Muscle layer of colon (tissue), 2 donors: ENCODE measurements at regions not wholly inside any gene's neighbourhood (a gene's known extent, or its start where the extent isn't known, plus 50 kb on each side); places are given as distances from the start of the nearest gene placed in this dataset.
"Not testable (repeated sequence)": the region's sequence is repeated elsewhere in the genome, so short reads cannot be mapped to it uniquely, and the experiment has no call there.

Experiments used
- H3K27ac ChIP-seq: one replicate; pipeline ENCODE4 v1.7.0; 2013; ENCODE audit warnings: low read depth, mild to moderate bottlenecking, low read length, moderate library complexity
- H3K27me3 ChIP-seq, 2 donors: one replicate each; pipeline ENCODE4 v1.7.0; 2013; ENCODE audit warnings: low read length in 2 of 2, mild to moderate bottlenecking in 2 of 2; ENCODE audit not compliant: insufficient read depth in 2 of 2, control insufficient read depth in 1 of 2
- H3K36me3 ChIP-seq: one replicate; pipeline ENCODE4 v1.7.0; 2013; ENCODE audit warnings: mild to moderate bottlenecking, low read length; ENCODE audit not compliant: insufficient read depth
- H3K4me1 ChIP-seq: one replicate; pipeline ENCODE4 v1.7.0; 2013; ENCODE audit warnings: mild to moderate bottlenecking, low read length; ENCODE audit not compliant: insufficient read depth
- H3K4me3 ChIP-seq, 2 donors: one replicate each; pipeline ENCODE4 v1.7.0; 2013; ENCODE audit warnings: low read length in 2 of 2, low read depth in 1 of 2, mild to moderate bottlenecking in 1 of 2, moderate library complexity in 1 of 2
- H3K9ac ChIP-seq: one replicate; pipeline ENCODE4 v1.7.0; 2013; ENCODE audit warnings: low read length
- H3K9me3 ChIP-seq: one replicate; pipeline ENCODE4 v1.7.0; 2013; ENCODE audit warnings: mild to moderate bottlenecking, low read length
- donor health status: abdominal sarcoma.
- donor health status: Adenocarcinoma of cecum.

- H3K4me1 ChIP-seq, H3K9me3 ChIP-seq, H3K36me3 ChIP-seq, H3K27ac ChIP-seq, H3K4me3 ChIP-seq, H3K9ac ChIP-seq, H3K27me3 ChIP-seq: not testable (repeated sequence)
These were observed 69.2 kb upstream of the RPL38 start for GRCh38 chr17:74134234-74134633.

DNA sequence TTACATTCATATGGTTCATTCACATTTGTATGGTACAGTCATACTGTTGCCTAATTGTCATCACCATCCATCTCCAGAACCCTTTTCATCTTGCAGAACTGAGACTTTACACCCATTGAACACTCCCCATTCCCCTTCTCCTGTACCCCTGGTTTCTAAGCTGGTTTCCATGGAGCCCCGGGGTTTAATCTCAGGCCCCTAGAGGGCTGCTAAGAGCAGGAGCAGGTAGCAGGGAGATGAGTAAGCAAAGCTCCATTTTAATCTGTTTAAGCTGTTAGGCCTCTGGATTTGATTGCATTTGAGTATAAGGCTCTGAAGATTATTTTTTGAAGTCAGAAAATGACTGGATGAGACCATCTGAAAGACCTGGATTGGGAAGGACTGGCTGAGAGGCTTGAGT is 68.5 kb upstream of the RPL38 start:
- H3K9me3 ChIP-seq, result no peaks in the 10 kb centered on the region
- no peak overlapping the region for H3K9ac ChIP-seq
- no peaks in the 10 kb centered on the region for H3K4me1 ChIP-seq
- H3K36me3 ChIP-seq, result no peaks in the 10 kb centered on the region
- H3K4me3 ChIP-seq, result no peak overlapping the region
- no peak overlapping the region for H3K27ac ChIP-seq
- H3K27me3 ChIP-seq, result peaks cover 0 to 6% of the 10 kb centered on the region in 2 donors

DNA sequence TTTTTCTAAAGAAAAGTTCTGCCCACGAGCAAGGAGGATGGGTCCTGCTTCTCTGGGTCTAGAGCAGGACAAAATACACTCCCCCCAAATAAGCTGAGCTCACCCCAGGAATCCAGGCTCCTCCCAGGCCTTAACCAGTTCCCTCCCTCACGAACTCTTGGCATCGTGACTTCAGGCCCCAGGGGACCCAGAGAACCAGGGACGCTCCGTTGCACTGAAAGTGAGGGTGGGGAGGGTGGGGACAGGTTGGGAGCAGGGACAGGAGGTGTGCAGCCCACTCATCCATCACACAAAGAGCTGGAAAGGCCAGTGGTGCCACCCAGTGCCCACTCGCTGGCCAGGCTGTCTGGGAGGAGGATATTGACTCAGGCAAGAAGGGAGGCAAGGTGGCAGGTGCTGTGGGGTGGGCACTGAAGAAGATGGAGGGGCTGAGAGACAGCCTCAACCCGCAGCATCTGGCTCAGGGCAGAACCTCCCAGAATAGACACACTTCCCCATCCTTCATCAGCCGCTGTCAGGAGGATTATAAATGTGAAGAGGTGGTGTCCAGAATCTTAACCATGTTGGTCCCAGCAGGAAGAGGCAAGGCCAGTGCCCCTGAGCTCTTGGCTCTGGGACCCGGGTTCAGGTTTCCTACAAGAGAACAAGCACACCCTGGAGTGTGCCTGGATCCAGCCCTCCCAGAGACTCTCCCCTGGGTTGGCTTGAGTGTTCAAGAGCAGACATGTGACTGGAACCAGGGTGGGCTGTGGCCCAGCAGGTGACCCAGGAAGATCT is 67.9 kb upstream of the RPL38 start:
- Histone ChIP-seq H3K4me3 (no peak overlapping the region), H3K9ac (no peak overlapping the region), H3K27ac (no peak overlapping the region), H3K27me3 (peaks cover 0 to 6% of the 10 kb centered on the region in 2 donors), H3K9me3 (no peaks in the 10 kb centered on the region), H3K36me3 (no peaks in the 10 kb centered on the region), H3K4me1 (no peaks in the 10 kb centered on the region)

DNA sequence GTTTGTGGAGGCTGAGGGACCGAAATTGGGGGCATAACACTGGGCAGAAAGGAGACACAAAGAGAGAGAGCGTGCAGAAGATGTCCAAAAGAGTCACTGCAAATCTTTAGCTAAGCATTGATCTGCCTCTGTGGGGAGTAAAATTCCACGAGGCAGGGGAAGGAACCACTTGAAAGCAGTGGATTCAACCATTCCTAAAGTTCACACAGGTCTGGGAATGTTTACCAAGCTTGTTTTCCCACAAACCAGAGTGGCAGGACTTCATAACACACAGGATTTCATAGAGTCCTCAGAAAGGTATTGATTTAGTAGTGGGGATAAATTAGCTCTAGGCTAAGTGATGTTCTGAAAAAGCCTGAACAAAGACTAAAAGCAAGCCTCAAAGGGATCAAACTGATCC is 66.1 kb upstream of the RPL38 start:
- Histone ChIP-seq H3K27ac (no peak overlapping the region), H3K36me3 (no peaks in the 10 kb centered on the region), H3K27me3 (peaks cover 0 to 6% of the 10 kb centered on the region in 2 donors), H3K4me3 (no peak overlapping the region), H3K4me1 (no peaks in the 10 kb centered on the region), H3K9ac (no peak overlapping the region), H3K9me3 (peaks cover 5% of the 10 kb centered on the region)

DNA sequence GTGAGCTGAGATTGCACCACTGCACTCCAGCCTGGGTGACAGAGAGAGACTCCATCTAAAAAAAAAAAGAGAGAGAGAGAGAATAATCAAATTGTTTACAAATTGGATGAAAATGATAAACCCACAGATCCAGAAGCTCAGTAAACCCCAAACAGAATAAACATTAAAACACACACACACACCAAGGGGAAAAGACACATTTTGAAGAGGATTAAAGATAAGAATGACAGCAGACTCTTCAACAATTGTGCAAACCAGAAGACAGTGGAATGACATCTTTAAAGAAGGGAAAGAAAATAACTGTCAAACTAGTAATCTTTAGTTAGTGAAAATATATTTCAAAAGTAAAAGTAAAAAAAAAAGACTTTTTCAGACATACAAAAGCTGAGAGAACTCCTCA is 64.4 kb upstream of the RPL38 start:
- Histone ChIP-seq H3K4me3 (no peak overlapping the region), H3K36me3 (no peaks in the 10 kb centered on the region), H3K27ac (no peak overlapping the region), H3K4me1 (no peaks in the 10 kb centered on the region), H3K9me3 (peaks cover 5% of the 10 kb centered on the region), H3K27me3 (peaks cover 0 to 6% of the 10 kb centered on the region in 2 donors), H3K9ac (no peak overlapping the region)

DNA sequence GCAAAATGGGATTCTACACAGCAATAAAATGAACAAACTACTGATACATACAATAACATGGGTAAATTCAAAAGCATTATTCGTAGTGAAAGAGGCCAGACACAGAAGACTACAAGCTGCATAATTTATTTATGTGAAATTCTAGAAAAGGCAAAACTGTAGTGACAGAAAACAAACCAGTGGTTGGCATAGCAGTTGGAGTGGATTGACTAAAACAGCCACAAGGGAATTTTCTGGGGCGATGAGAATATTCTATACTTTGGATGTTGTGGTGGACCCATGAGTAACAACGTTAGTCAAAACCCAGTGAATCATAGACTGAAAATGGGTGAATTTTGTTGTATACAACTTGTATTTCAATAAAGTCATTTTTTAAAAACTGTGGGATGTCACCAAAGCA is 63.2 kb upstream of the RPL38 start:
- Histone ChIP-seq H3K4me1 (no peaks in the 10 kb centered on the region), H3K27me3 (peaks cover 0 to 6% of the 10 kb centered on the region in 2 donors), H3K27ac (no peak overlapping the region), H3K36me3 (no peaks in the 10 kb centered on the region), H3K4me3 (no peak overlapping the region), H3K9me3 (peaks cover 5% of the 10 kb centered on the region), H3K9ac (no peak overlapping the region)

GRCh38 chr17:74141612-74142011 is 61.9 kb upstream of the RPL38 start:
- Histone ChIP-seq H3K27ac (no peak overlapping the region), H3K9me3 (peaks cover 5% of the 10 kb centered on the region), H3K36me3 (no peaks in the 10 kb centered on the region), H3K9ac (no peak overlapping the region), H3K4me3 (no peak overlapping the region), H3K27me3 (no peaks in the 10 kb centered on the region), H3K4me1 (no peaks in the 10 kb centered on the region)

- H3K4me3 ChIP-seq, H3K4me1 ChIP-seq, H3K27me3 ChIP-seq, H3K9me3 ChIP-seq, H3K27ac ChIP-seq, H3K36me3 ChIP-seq, H3K9ac ChIP-seq: not testable (repeated sequence)
These were observed 60.2 kb upstream of the RPL38 start for GRCh38 chr17:74143318-74143717.

DNA sequence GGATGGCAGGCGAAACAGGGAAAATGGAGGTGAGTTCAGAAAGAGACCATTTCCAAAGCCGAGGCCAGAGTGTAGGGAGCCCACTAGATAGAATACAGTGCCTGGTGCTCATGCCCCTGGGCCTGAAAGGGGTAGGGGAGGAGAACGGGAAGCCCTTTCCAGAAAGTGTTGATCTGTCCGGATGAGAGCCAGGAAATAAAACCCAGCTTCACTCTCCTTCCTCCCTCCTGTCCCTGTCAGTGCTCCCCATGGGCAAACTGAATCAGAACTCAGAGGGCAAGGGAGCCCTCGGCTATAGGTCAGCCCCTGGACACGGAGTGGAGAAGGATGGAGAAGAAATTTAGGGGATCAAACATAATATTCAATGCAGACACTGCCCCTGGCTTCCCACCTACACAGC is 57.7 kb upstream of the RPL38 start:
- H3K27ac ChIP-seq, result no peak overlapping the region
- H3K9me3 ChIP-seq, result peaks cover 5% of the 10 kb centered on the region

DNA sequence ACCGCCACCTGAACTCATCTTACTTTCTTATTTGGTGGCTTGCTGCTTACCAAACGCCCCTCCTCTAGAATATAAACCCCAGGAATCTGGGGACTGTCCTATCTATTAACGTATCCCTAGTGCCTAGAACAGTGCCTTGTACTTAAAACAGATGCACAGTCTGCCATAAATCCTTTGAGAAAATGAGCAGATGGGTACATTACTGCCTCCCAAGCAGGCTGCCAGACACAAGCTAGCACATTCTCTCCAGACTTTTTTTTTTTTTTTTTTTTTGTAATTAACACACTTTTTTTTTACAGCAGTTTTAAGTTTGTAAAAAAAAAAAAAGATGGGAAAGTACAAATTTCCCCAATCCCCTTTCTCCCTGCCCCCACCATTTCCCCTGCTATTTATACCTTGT is 57.3 kb upstream of the RPL38 start:
- Histone ChIP-seq H3K9me3 (peaks cover 5% of the 10 kb centered on the region), H3K36me3 (no peaks in the 10 kb centered on the region), H3K27me3 (no peaks in the 10 kb centered on the region), H3K27ac (no peak overlapping the region), H3K9ac (no peak overlapping the region), H3K4me1 (no peaks in the 10 kb centered on the region), H3K4me3 (no peak overlapping the region)

More for the DNA sequence above, 57.7 kb upstream of the RPL38 start:
- Histone ChIP-seq H3K27me3 (no peaks in the 10 kb centered on the region), H3K9ac (no peak overlapping the region), H3K36me3 (no peaks in the 10 kb centered on the region), H3K4me3 (no peak overlapping the region), H3K4me1 (no peaks in the 10 kb centered on the region)

DNA sequence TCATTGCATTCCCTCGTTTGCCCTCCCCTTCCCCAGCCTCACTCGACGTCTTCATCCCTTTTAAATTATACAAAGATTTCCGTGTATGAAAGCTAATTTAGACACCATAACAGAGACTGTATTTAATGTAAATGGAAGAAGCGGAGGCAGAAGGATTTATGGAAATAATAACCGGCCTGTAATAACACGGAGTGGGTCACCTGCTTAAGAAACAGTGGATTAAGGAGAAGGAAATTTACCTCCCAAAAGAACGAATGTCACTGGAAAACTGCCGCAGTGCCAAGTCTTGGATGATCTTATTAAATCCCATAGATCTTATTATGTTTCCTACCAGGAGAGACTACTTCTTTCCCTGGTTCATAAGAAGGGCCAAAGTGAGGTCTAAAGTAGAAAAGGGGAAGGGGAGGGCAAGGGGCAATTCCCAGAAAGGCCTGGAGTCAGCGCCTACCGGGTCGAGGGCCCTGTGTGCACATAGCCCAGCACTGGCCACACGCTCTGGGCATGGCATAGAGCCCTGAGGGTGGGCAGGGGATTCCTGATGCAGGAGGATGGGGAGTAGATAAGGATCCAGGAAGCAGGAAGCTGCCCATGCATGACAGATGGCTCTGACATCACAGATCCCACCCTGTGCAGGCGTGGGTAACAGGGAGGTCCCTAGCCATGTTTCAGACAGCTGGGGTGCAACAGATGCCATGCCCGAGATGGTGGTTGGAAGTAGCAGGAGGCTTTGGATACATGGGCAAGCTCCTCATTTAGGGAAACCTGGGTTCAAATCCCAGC is 56.2 kb upstream of the RPL38 start:
- Histone ChIP-seq H3K9me3 (no peaks in the 10 kb centered on the region), H3K27ac (no peak overlapping the region), H3K4me1 (no peaks in the 10 kb centered on the region), H3K4me3 (no peak overlapping the region), H3K36me3 (no peaks in the 10 kb centered on the region), H3K27me3 (no peaks in the 10 kb centered on the region), H3K9ac (no peak overlapping the region)

DNA sequence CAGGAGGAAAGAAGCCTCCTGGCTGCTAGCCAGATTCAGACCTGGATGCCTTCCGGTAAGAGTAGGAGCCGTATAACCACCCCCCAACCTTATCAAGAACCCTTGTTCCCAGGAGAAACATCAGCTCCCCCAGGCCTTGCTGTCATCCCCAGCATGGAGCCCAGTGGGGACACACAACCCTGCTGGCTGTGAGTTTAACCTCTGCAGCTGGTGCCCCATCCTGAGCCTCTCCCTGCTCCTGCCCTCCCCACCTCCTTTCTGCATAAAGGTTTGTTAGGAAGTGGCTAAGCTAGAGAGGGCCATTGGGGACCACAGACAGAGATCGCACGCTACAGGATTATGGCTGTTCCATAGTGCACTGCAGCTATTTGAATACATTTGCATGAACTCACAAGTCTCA is 55.5 kb upstream of the RPL38 start:
- Histone ChIP-seq H3K27ac (no peak overlapping the region), H3K9me3 (no peaks in the 10 kb centered on the region), H3K4me1 (peaks cover 3% of the 10 kb centered on the region), H3K9ac (no peak overlapping the region), H3K4me3 (no peak overlapping the region), H3K27me3 (no peaks in the 10 kb centered on the region), H3K36me3 (no peaks in the 10 kb centered on the region)
